Upper lobe of left lung (tissue), 4 donors: ENCODE measurements at regions not wholly inside any gene's neighbourhood (a gene's known extent, or its start where the extent isn't known, plus 50 kb on each side); places are given as distances from the start of the nearest gene placed in this dataset.

Experiments
- CTCF ChIP-seq, 6 experiments: fragments of 450-650 bp in 4 of 6; fragments of 200-600 bp in 2 of 6; sonication (generic) in 2 of 6; IDR thresholded peaks; one replicate each; pipeline ENCODE4 v1.5.1; 2016 to 2019; ENCODE audit warnings: antibody characterized with exemption in 6 of 6
- EP300 ChIP-seq, 4 donors: sonication (generic); formaldehyde crosslinking; IDR thresholded peaks; one replicate each; pipeline ENCODE4 v1.5.1; 2017; ENCODE audit warnings: antibody characterized with exemption in 4 of 4, control low read depth in 2 of 4
- POLR2A ChIP-seq, 4 donors: fragments of 450-650 bp; IDR thresholded peaks; one replicate each; pipeline ENCODE4 v1.5.1; 2016 to 2017; ENCODE audit warnings: antibody characterized with exemption in 4 of 4, mild to moderate bottlenecking in 2 of 4
- POLR2AphosphoS5 ChIP-seq, 2 donors: sonication (generic); formaldehyde crosslinking; IDR thresholded peaks; one replicate each; pipeline ENCODE4 v1.5.1; 2017; ENCODE audit warnings: antibody characterized with exemption in 2 of 2

- no peak for TF ChIP-seq CTCF (IDR thresholded peaks at IDR 0.05)
- TF ChIP-seq POLR2A (IDR thresholded peaks at IDR 0.05) = no peak
- no peak for TF ChIP-seq POLR2AphosphoS5 (IDR thresholded peaks at IDR 0.05)
- TF ChIP-seq EP300 (IDR thresholded peaks at IDR 0.05) = no peak
Measured at GRCh38 chr1:57711326-57711725, 287.5 kb upstream of the DAB1 start.
